C1 segment of cervical spinal cord (tissue), 14 donors: ENCODE measurements at regions not wholly inside any gene's neighbourhood (a gene's known extent, or its start where the extent isn't known, plus 50 kb on each side); places are given as distances from the start of the nearest gene placed in this dataset.
"Not testable (repeated sequence)": the region's sequence is repeated elsewhere in the genome, so short reads cannot be mapped to it uniquely, and the experiment has no call there.

ENCODE experiments used
- DNase-seq, 14 donors: peaks; one replicate each; lab custom pipeline; 2025; lab: John Stamatoyannopoulos, UW

- DNase-seq: no peak
These were observed 1241.1 kb downstream of the UQCRFS1 start for GRCh38 chr19:27971869-27972268.

GRCh38 chr19:27971071-27971470, 1241.9 kb downstream of the UQCRFS1 start:
- DNase-seq: no peak

- DNase-seq: no peak
These were observed 1246.5 kb downstream of the UQCRFS1 start for GRCh38 chr19:27966390-27966816.

- DNase-seq: no peak
These were observed 1248.8 kb downstream of the UQCRFS1 start for GRCh38 chr19:27964185-27964584.

GRCh38 chr19:27962264-27962663, 1250.7 kb downstream of the UQCRFS1 start:
- DNase-seq: no peak

GRCh38 chr19:27955485-27956480, 1257.2 kb downstream of the UQCRFS1 start:
- no peak for DNase-seq

GRCh38 chr19:27942607-27943006, 1270.3 kb downstream of the UQCRFS1 start:
- not testable (repeated sequence) for DNase-seq

GRCh38 chr19:27936139-27936538, 1276.8 kb downstream of the UQCRFS1 start:
- DNase-seq: no peak

- no peak for DNase-seq
These were observed 1277.3 kb downstream of the UQCRFS1 start for GRCh38 chr19:27935669-27936068.

- DNase-seq: no peak
These were observed 1283.6 kb downstream of the UQCRFS1 start for GRCh38 chr19:27929399-27929798.

GRCh38 chr19:27925202-27925601, 1287.7 kb downstream of the UQCRFS1 start:
- no peak for DNase-seq

GRCh38 chr19:27922970-27923369, 1290.0 kb downstream of the UQCRFS1 start:
- DNase-seq: no peak

GRCh38 chr19:27920774-27921173, 1292.2 kb downstream of the UQCRFS1 start:
- DNase-seq: no peak

- DNase-seq: no peak
These were observed 1294.1 kb downstream of the UQCRFS1 start for GRCh38 chr19:27918818-27919217.

- DNase-seq: no peak
These were observed 1301.6 kb downstream of the UQCRFS1 start for GRCh38 chr19:27911122-27911898.

GRCh38 chr19:27909861-27910260, 1303.1 kb downstream of the UQCRFS1 start:
- DNase-seq: no peak

- no peak for DNase-seq
These were observed 1303.6 kb downstream of the UQCRFS1 start for GRCh38 chr19:27909185-27909840.

- DNase-seq: peak in 10 of 14 donors; percentile 3 to 56 (median 44)
These were observed 1306.9 kb downstream of the UQCRFS1 start for GRCh38 chr19:27906081-27906480.

GRCh38 chr19:27905074-27905473, 1307.9 kb downstream of the UQCRFS1 start:
- no peak for DNase-seq

GRCh38 chr19:27901078-27901477, 1311.9 kb downstream of the UQCRFS1 start:
- DNase-seq: no peak

- DNase-seq: no peak
These were observed 1316.9 kb downstream of the UQCRFS1 start for GRCh38 chr19:27896091-27896490.
